HUES64 (cell line): ENCODE measurements at regions not wholly inside any gene's neighbourhood (a gene's known extent, or its start where the extent isn't known, plus 50 kb on each side); places are given as distances from the start of the nearest gene placed in this dataset.

Experiments
- H3K27ac ChIP-seq: 2 replicates; pipeline ENCODE4 v1.7.0; 2013; ENCODE audit warnings: low read depth, low read length, inconsistent platforms
- H3K27me3 ChIP-seq: 2 replicates; pipeline ENCODE4 v1.6.1; 2013; ENCODE audit warnings: mild to moderate bottlenecking, low read length; ENCODE audit not compliant: insufficient read depth
- H3K36me3 ChIP-seq: 2 replicates; pipeline ENCODE4 v1.6.1; 2013; ENCODE audit warnings: mild to moderate bottlenecking, low read length; ENCODE audit not compliant: insufficient read depth
- H3K4me1 ChIP-seq: 2 replicates; pipeline ENCODE4 v1.6.1; 2013; ENCODE audit warnings: mild to moderate bottlenecking, low read length, moderate library complexity; ENCODE audit not compliant: insufficient read depth
- H3K4me3 ChIP-seq: 2 replicates; pipeline ENCODE4 v1.5.1; 2013; ENCODE audit warnings: mild to moderate bottlenecking, low read length, moderate library complexity
- H3K9ac ChIP-seq: 2 replicates; pipeline ENCODE4 v1.6.1; 2013; ENCODE audit warnings: mild to moderate bottlenecking, low read depth, low read length
- H3K9me3 ChIP-seq: 2 replicates; pipeline ENCODE4 v1.6.1; 2013; ENCODE audit warnings: low read depth, low read length; ENCODE audit not compliant: insufficient read depth
- WGBS: fragments of 150-250, 120-280 bp; methylation state at CpG from one replicate; pipeline ENCODE4 v1.1.7; 2013; ENCODE audit warnings: missing lambda C conversion rate; 5-methylcytosine and 5-hydroxymethylcytosine counted together

- no peak overlapping the region for H3K27ac ChIP-seq
- WGBS = 80% methylated on average over 1 of the region's 1 CpG
- no peaks in the 10 kb centered on the region for H3K27me3 ChIP-seq
- H3K9ac ChIP-seq = no peak overlapping the region
- no peak overlapping the region for H3K4me3 ChIP-seq
- H3K9me3 ChIP-seq = no peaks in the 10 kb centered on the region
- H3K4me1 ChIP-seq = peaks cover 6% of the 10 kb centered on the region; the same call in 1 of the 2 replicates
- H3K36me3 ChIP-seq = no peaks in the 10 kb centered on the region
These were observed 522.1 kb upstream of the GHITM start for GRCh38 chr10:83617172-83617571.

DNA sequence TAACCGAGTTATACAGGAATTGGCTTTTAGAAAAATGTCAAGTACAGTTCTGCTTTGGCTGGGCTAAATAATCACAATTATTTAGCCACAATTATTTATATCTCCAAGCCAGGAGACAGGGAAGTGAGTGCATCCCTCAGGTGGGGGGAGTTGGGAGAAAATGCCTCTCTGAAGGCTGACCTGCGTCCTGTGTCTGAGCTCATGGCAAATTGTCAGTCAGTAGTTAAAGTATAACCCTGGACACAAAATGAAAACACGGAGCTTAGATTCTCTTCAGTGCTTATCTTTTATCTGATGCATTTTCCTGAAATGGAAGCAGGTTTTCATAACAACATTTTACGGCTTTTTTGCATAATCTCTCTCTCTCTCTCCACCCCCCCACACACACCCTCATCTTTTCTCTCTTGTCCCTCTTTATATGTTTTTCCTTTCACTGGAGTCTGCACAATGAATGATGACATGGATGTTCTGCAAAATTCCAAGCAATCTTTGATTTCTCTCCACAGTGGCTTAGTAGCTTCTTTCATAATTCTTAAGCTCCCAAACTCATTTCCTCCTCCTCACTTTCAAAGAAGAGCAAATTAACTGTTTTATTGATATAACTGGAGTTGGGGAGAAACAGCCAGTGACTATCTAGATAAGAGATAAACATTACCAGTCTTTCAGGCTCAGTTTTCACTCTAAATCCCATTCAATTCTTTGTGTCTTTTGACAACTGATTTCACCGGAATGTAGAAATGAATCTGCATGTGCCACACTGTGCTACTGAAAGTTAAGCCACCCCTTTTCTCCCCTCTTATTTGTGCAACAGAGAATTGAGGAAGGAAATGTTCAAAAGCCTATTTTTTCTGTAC, 521.4 kb upstream of the GHITM start:
- Histone ChIP-seq H3K4me1 (peaks cover 6% of the 10 kb centered on the region; the same call in 1 of the 2 replicates), H3K9me3 (no peaks in the 10 kb centered on the region), H3K27ac (no peak overlapping the region), H3K9ac (no peak overlapping the region), H3K36me3 (no peaks in the 10 kb centered on the region), H3K4me3 (no peak overlapping the region), H3K27me3 (no peaks in the 10 kb centered on the region)
- 75% methylated on average over 4 of the region's 5 CpGs for WGBS

GRCh38 chr10:83625831-83626360, 513.4 kb upstream of the GHITM start:
- no peaks in the 10 kb centered on the region for H3K36me3 ChIP-seq
- H3K9ac ChIP-seq = no peak overlapping the region
- no peak overlapping the region for H3K4me3 ChIP-seq
- no peaks in the 10 kb centered on the region for H3K9me3 ChIP-seq
- 84% methylated on average over 5 of the region's 5 CpGs for WGBS
- no peaks in the 10 kb centered on the region for H3K4me1 ChIP-seq
- H3K27me3 ChIP-seq = no peaks in the 10 kb centered on the region
- no peak overlapping the region for H3K27ac ChIP-seq

- H3K36me3 ChIP-seq = no peaks in the 10 kb centered on the region
- no peaks in the 10 kb centered on the region for H3K27me3 ChIP-seq
- H3K4me1 ChIP-seq = no peaks in the 10 kb centered on the region
- no peak overlapping the region for H3K9ac ChIP-seq
- no peak overlapping the region for H3K4me3 ChIP-seq
- no peaks in the 10 kb centered on the region for H3K9me3 ChIP-seq
- no peak overlapping the region for H3K27ac ChIP-seq
These were observed 506.6 kb upstream of the GHITM start for GRCh38 chr10:83632701-83633100.

DNA sequence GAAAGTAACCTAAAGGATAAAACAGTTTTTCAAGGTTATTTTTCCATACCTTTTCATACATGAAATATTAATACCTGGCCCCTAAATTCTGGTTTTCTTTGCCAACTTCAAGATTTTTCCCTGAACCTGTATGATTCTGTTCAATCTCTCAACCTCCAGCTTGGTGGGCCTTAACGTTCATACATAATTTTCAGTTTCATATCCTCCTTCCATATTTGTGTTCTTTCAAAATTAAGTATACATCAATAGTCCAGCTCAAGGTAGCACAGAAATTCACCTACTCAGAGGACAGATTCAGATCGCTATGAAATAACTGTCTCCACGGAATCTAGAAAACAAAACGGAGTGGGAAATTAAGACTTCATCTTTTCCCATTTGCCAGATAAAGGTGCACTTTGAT, 505.8 kb upstream of the GHITM start:
- Histone ChIP-seq H3K27me3 (no peaks in the 10 kb centered on the region), H3K9me3 (no peaks in the 10 kb centered on the region), H3K4me3 (no peak overlapping the region), H3K36me3 (no peaks in the 10 kb centered on the region), H3K9ac (no peak overlapping the region), H3K27ac (no peak overlapping the region), H3K4me1 (no peaks in the 10 kb centered on the region)
- 98% methylated on average over 4 of the region's 4 CpGs for WGBS

DNA sequence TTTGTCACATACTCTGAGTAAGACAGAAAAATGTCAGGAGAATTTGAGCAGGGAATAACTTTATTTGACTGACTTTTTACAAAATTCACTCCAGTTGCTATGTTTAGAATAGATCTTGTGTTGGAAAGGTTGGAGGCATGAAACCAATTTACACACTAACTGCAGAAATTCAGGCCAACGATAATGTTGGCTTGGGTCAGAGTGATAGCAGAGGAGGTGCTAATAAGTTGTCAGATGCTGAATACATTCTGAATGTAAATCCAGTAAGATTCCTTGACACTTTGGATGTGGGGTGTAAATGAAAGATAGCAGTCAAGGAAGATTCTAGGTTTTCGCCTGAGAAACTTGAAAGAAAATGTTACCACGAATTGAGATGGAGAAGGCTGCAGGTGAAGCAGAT, 502.5 kb upstream of the GHITM start:
- Histone ChIP-seq H3K27ac (no peak overlapping the region), H3K4me3 (no peak overlapping the region), H3K36me3 (no peaks in the 10 kb centered on the region), H3K9ac (no peak overlapping the region), H3K4me1 (no peaks in the 10 kb centered on the region), H3K27me3 (no peaks in the 10 kb centered on the region), H3K9me3 (no peaks in the 10 kb centered on the region)
- 90% methylated on average over 3 of the region's 3 CpGs for WGBS

- Histone ChIP-seq H3K4me3 (no peak overlapping the region), H3K4me1 (no peaks in the 10 kb centered on the region), H3K9ac (no peak overlapping the region), H3K36me3 (no peaks in the 10 kb centered on the region), H3K27me3 (no peaks in the 10 kb centered on the region), H3K9me3 (no peaks in the 10 kb centered on the region), H3K27ac (no peak overlapping the region)
These were observed 491.8 kb upstream of the GHITM start for GRCh38 chr10:83647526-83647925.

DNA sequence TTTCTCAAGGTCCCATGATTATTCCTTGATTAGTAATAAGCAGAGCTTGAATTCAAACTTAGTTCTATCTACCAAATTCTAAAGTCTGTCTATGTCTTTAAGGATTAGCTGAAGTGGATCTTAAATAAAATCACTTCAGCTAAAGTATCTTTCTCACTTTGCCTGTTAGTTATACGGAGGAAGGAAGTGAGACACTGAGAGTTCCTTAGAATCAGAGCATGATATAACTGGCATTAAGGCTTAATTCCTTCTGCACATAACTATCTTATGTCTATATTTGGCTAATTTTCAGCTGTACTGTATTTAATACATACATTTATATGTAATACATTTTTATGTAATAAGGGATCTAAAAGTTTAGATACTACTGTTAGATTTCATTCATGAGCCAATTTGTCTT, 491.1 kb upstream of the GHITM start:
- WGBS = no CpG with 5 or more reads among the region's 1 CpG
- Histone ChIP-seq H3K4me1 (no peaks in the 10 kb centered on the region), H3K27me3 (no peaks in the 10 kb centered on the region)

GRCh38 chr10:83649471-83649870, 489.8 kb upstream of the GHITM start:
- WGBS = 95% methylated on average over 3 of the region's 3 CpGs
- no peak overlapping the region for H3K27ac ChIP-seq
- H3K9ac ChIP-seq = no peak overlapping the region
- no peaks in the 10 kb centered on the region for H3K4me1 ChIP-seq
- no peaks in the 10 kb centered on the region for H3K9me3 ChIP-seq
- H3K36me3 ChIP-seq = no peaks in the 10 kb centered on the region
- H3K27me3 ChIP-seq = no peaks in the 10 kb centered on the region
- H3K4me3 ChIP-seq = no peak overlapping the region

More for the DNA sequence above, 491.1 kb upstream of the GHITM start:
- no peaks in the 10 kb centered on the region for H3K36me3 ChIP-seq
- no peak overlapping the region for H3K4me3 ChIP-seq
- no peaks in the 10 kb centered on the region for H3K9me3 ChIP-seq
- H3K9ac ChIP-seq = no peak overlapping the region
- no peak overlapping the region for H3K27ac ChIP-seq

GRCh38 chr10:83654689-83655088, 484.6 kb upstream of the GHITM start:
- Histone ChIP-seq H3K4me3 (no peak overlapping the region), H3K9me3 (no peaks in the 10 kb centered on the region), H3K27ac (no peak overlapping the region), H3K9ac (no peak overlapping the region), H3K4me1 (no peaks in the 10 kb centered on the region), H3K27me3 (no peaks in the 10 kb centered on the region), H3K36me3 (no peaks in the 10 kb centered on the region)
- 98% methylated on average over 1 of the region's 2 CpGs for WGBS

GRCh38 chr10:83656924-83657323, 482.4 kb upstream of the GHITM start:
- H3K4me3 ChIP-seq = no peak overlapping the region
- no peaks in the 10 kb centered on the region for H3K4me1 ChIP-seq
- H3K9me3 ChIP-seq = no peaks in the 10 kb centered on the region
- H3K27ac ChIP-seq = no peak overlapping the region
- H3K36me3 ChIP-seq = no peaks in the 10 kb centered on the region
- no peak overlapping the region for H3K9ac ChIP-seq
- no peaks in the 10 kb centered on the region for H3K27me3 ChIP-seq

DNA sequence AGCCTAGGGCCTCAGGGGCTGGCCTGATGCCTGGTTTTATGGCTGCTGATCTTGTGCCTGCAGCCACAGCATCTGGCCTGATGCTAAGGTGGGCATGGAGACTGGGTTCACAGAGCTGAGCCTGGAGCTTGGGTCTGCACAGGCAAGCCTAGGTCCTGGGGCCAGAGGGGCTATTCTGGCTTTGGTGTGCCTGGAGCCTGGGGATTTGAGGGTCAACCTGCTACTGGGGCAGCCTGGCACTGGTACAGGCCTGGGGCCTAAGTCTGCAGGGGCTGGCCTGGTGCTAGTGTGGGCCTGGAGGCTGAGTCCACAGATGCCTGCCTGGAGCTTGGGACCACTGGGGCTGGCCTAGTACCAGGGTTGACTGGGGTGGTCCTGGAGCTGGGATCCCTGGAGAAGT, 481.8 kb upstream of the GHITM start:
- H3K36me3 ChIP-seq = no peaks in the 10 kb centered on the region
- no peaks in the 10 kb centered on the region for H3K4me1 ChIP-seq
- H3K4me3 ChIP-seq = no peak overlapping the region
- no peak overlapping the region for H3K27ac ChIP-seq
- H3K9me3 ChIP-seq = no peaks in the 10 kb centered on the region
- H3K9ac ChIP-seq = no peak overlapping the region
- H3K27me3 ChIP-seq = no peaks in the 10 kb centered on the region
